ENCODE measurements at regions not wholly inside any gene's neighbourhood (a gene's known extent, or its start where the extent isn't known, plus 50 kb on each side); places are given as distances from the start of the nearest gene placed in this dataset.

DNA sequence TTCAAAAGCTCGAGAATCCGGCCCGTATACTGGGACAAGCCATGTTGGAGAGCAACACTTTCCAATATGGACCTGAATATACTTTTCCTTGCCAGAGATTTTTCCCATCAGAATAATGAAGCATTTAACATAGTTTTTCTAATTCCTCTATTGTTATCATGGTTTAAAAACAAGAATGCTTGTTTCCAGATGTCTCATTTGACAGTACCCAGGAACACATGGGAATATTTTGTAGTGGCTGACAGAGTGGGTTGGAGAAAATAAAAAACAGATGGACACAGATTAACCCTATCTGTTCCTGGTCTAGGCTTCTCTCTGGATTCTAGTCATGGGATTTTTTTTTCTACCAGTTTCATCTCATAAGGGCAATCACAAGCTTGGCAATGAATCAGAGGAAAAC is 164.8 kb upstream of the CEP162 start:
- TF ChIP-seq, protein P1, sequence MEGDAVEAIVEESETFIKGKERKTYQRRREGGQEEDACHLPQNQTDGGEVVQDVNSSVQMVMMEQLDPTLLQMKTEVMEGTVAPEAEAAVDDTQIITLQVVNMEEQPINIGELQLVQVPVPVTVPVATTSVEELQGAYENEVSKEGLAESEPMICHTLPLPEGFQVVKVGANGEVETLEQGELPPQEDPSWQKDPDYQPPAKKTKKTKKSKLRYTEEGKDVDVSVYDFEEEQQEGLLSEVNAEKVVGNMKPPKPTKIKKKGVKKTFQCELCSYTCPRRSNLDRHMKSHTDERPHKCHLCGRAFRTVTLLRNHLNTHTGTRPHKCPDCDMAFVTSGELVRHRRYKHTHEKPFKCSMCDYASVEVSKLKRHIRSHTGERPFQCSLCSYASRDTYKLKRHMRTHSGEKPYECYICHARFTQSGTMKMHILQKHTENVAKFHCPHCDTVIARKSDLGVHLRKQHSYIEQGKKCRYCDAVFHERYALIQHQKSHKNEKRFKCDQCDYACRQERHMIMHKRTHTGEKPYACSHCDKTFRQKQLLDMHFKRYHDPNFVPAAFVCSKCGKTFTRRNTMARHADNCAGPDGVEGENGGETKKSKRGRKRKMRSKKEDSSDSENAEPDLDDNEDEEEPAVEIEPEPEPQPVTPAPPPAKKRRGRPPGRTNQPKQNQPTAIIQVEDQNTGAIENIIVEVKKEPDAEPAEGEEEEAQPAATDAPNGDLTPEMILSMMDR (IDR thresholded peaks at IDR 0.05) = no peak
- TF ChIP-seq POLR2A (IDR thresholded peaks at IDR 0.05) (no peak), EP300 (IDR thresholded peaks at IDR 0.05; ENCODE audit: low read depth) (no peak)
